Body of pancreas (tissue), 4 donors: ENCODE measurements at regions not wholly inside any gene's neighbourhood (a gene's known extent, or its start where the extent isn't known, plus 50 kb on each side); places are given as distances from the start of the nearest gene placed in this dataset.

Experiments
- CTCF ChIP-seq, 7 experiments: fragments of 450-650 bp in 4 of 7; fragments of 200-600 bp in 3 of 7; sonication (generic) in 3 of 7; IDR thresholded peaks; one replicate each; pipeline ENCODE4 v1.5.1; 2016 to 2019; ENCODE audit warnings: antibody characterized with exemption in 7 of 7
- POLR2A ChIP-seq, 3 donors: fragments of 450-650 bp; IDR thresholded peaks; one replicate each; pipeline ENCODE4 v1.6.1; 2016; ENCODE audit warnings: antibody characterized with exemption in 3 of 3, mild to moderate bottlenecking in 2 of 3

DNA sequence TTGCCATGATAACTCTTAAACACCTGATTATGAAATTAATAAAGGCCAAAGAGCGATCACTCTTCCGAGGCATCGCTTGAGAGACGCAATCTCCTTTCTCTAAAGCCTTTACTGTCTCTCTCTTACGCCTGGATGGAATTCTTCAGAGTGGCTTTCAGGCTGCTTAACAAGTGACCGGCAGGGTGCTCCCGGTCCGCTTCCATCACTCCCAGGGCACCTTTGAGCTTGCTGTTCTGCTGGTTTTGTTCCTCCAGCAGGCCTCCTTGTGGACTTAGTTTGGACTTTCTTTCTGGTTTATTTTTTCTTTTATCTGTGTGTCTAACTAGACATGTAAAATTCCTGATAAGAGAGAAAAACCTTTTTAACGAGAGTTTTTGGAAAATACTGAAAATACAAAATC, 60.9 kb downstream of the MRPL32 start:
- no peak for TF ChIP-seq CTCF (IDR thresholded peaks at IDR 0.05)
- no peak for TF ChIP-seq POLR2A (IDR thresholded peaks at IDR 0.05)
